GM10266 (cell line): ENCODE measurements at regions not wholly inside any gene's neighbourhood (a gene's known extent, or its start where the extent isn't known, plus 50 kb on each side); places are given as distances from the start of the nearest gene placed in this dataset.

Experiments
- DNase-seq: peaks from one replicate; pipeline ENCODE4 v3.0.0; 2012; ENCODE audit errors: extremely low spot score
- CTCF ChIP-seq: IDR thresholded peaks from 2 replicates; pipeline ENCODE4 v1.5.1; 2012; ENCODE audit warnings: mild to moderate bottlenecking, low read depth; ENCODE audit not compliant: control insufficient read depth, insufficient read depth; ENCODE audit errors: missing control alignments

GRCh38 chr7:35477609-35478008 lies 217.3 kb downstream of the HERPUD2 start:
- DNase-seq = no peak
- no peak for TF ChIP-seq CTCF

GRCh38 chr7:35474100-35474499 lies 220.2 kb upstream of the TBX20 start:
- TF ChIP-seq CTCF = no peak
- no peak for DNase-seq

- no peak for TF ChIP-seq CTCF
- no peak for DNase-seq
Measured at GRCh38 chr7:35468606-35469005, 214.7 kb upstream of the TBX20 start.

GRCh38 chr7:35467456-35467978 lies 213.6 kb upstream of the TBX20 start:
- no peak for DNase-seq
- no peak for TF ChIP-seq CTCF

DNA sequence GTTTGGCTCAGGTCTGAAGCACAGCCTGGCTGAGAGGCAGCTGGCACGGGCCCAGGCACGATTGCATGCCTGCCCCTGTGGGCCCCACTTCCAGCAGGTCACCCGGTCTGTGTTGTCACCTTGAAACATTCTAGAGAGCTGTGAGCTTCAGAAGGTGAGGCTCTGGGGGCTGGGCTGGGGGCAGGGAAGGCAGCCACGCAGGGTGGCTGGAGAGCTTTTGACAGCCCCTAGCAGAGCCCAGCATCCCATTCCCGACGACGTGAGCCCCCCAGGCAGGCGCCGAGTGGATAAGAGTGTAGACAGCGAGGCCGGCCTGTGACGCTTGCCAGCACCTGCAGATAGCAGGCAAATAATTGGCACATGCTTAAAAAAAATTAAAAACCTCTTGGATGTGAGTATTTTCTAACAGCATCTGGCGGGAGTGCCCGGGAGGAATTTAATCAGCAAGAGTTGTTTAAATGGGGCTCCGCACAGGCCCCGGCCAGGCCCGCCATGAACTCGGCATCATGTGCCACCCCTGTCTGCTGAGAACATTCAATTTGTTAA lies 212.0 kb upstream of the TBX20 start:
- no peak for DNase-seq
- no peak for TF ChIP-seq CTCF

DNA sequence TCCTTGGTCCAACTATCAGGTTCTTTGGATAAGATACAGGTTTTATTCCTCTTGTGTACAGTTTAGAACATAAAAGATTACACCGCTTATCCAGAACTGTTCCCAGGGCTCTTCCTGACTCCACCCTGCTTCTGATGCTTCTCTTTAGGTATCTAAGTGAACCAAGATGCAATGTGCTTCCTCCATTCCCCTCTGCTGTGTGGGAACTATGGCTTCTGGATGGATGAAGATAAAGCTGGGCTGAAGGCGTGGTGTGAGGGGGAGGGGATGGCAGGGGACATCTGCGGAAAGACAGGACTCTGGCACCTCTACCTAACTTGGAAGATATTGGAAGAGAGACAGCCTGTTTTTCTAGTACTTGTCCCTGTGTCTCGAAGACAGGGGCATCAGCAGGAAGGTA lies 209.9 kb upstream of the TBX20 start:
- TF ChIP-seq CTCF = no peak
- DNase-seq = no peak

GRCh38 chr7:35463176-35463700 lies 209.3 kb upstream of the TBX20 start:
- no peak for DNase-seq
- TF ChIP-seq CTCF = no peak
